PC-3 (cell line): ENCODE measurements at regions not wholly inside any gene's neighbourhood (a gene's known extent, or its start where the extent isn't known, plus 50 kb on each side); places are given as distances from the start of the nearest gene placed in this dataset.

Experiments
- ATAC-seq: fragments of 200-7000 bp; cut with Tn5 transposase; 2 replicates; pipeline ENCODE4 v1.9.1; 2020; ENCODE audit warnings: mild to moderate bottlenecking, moderate library complexity
- BruUV-seq: library from RNA; stranded (reverse); fragments of 400-500 nt; replicated peaks from 2 replicates; lab custom pipeline; 2021; lab: Mats Ljungman, UMichigan
- CTCF ChIA-PET: fragments of 300-600 bp; sonication (Branson Sonifier 250); formaldehyde crosslinking; loops from one replicate; lab custom pipeline; 2022; ENCODE audit warnings: antibody characterized with exemption; lab: Charles Lee
- POLR2A ChIA-PET: fragments of 300-600 bp; sonication (Branson Sonifier 250); formaldehyde crosslinking; loops from one replicate; lab custom pipeline; 2022; ENCODE audit warnings: antibody characterized with exemption; ENCODE audit not compliant: unreplicated experiment; lab: Charles Lee
- DNase-seq: peaks from one replicate; pipeline ENCODE4 v3.0.0-alpha.2; 2015
- H2AFZ ChIP-seq: fragments of 300-600 bp; sonication (generic); 2 replicates; pipeline ENCODE4 v1.6.0; 2016; ENCODE audit warnings: antibody characterized with exemption, low read length
- H3F3A ChIP-seq: fragments of 300-600 bp; sonication (generic); one replicate; pipeline ENCODE4 v1.6.0; 2017; ENCODE audit warnings: antibody characterized with exemption, low read length, control low read depth, mild to moderate bottlenecking; ENCODE audit not compliant: unreplicated experiment
- H3K27ac ChIP-seq: fragments of 300-600 bp; sonication (generic); 2 replicates; pipeline ENCODE4 v1.5.1; 2016; ENCODE audit warnings: mild to moderate bottlenecking, low read length
- H3K27me3 ChIP-seq: fragments of 300-600 bp; sonication (generic); 2 replicates; pipeline ENCODE4 v1.6.1; 2016; ENCODE audit warnings: low read length, mixed read lengths
- H3K36me3 ChIP-seq: fragments of 300-600 bp; sonication (generic); 2 replicates; pipeline ENCODE4 v1.6.1; 2016; ENCODE audit warnings: low read depth, mixed run types, low read length, mixed read lengths
- H3K4me1 ChIP-seq: fragments of 300-600 bp; sonication (generic); 2 replicates; pipeline ENCODE4 v1.5.1; 2016; ENCODE audit warnings: low read length; ENCODE audit not compliant: insufficient read depth
- H3K4me2 ChIP-seq: fragments of 300-600 bp; sonication (generic); 2 replicates; pipeline ENCODE4 v1.6.0; 2016; ENCODE audit warnings: low read length
- H3K4me3 ChIP-seq: fragments of 300-600 bp; sonication (generic); 2 replicates; pipeline ENCODE4 v1.5.1; 2016; ENCODE audit warnings: mild to moderate bottlenecking, low read length, mixed read lengths
- H3K79me2 ChIP-seq: fragments of 300-600 bp; sonication (generic); 2 replicates; pipeline ENCODE4 v1.6.1; 2017; ENCODE audit warnings: low read length, mixed read lengths
- H3K9ac ChIP-seq: fragments of 300-600 bp; sonication (generic); 2 replicates; pipeline ENCODE4 v1.6.0; 2016; ENCODE audit warnings: mild to moderate bottlenecking, low read length
- H3K9me2 ChIP-seq: fragments of 300-600 bp; sonication (generic); replicated peaks from 2 replicates; pipeline ENCODE4 v1.6.1; 2016; ENCODE audit warnings: mixed run types, low read length, mixed read lengths
- H3K9me3 ChIP-seq: fragments of 300-600 bp; sonication (generic); 2 replicates; pipeline ENCODE4 v1.6.1; 2016; ENCODE audit warnings: low read length, mixed read lengths
- H4K20me1 ChIP-seq: fragments of 300-600 bp; sonication (generic); 2 replicates; pipeline ENCODE4 v1.6.1; 2016; ENCODE audit warnings: low read length, mixed read lengths
- EZH2 ChIP-seq: fragments of 300-600 bp; sonication (generic); IDR thresholded peaks from one replicate; pipeline ENCODE4 v1.6.1; 2017; ENCODE audit warnings: antibody characterized with exemption, mild to moderate bottlenecking, low read length; ENCODE audit not compliant: unreplicated experiment
- EZH2phosphoT487 ChIP-seq: fragments of 300-600 bp; sonication (generic); IDR thresholded peaks from 2 replicates; pipeline ENCODE4 v1.6.1; 2018; ENCODE audit warnings: mild to moderate bottlenecking, antibody characterized with exemption, low read length, borderline replicate concordance
- intact Hi-C: fragments of 100-400 bp; cut with micrococcal nuclease; formaldehyde crosslinking; loops from 2 replicates; pipeline ENCODE4 v1.9.0; 2023
- TF ChIP-seq, protein P1 (sequence below): fragments of 300-600 bp; sonication (generic); conservative IDR thresholded peaks from 2 replicates; pipeline ENCODE4 v1.5.1; 2017; ENCODE audit warnings: antibody characterized with exemption, low read depth, mild to moderate bottlenecking, low read length

DNA sequence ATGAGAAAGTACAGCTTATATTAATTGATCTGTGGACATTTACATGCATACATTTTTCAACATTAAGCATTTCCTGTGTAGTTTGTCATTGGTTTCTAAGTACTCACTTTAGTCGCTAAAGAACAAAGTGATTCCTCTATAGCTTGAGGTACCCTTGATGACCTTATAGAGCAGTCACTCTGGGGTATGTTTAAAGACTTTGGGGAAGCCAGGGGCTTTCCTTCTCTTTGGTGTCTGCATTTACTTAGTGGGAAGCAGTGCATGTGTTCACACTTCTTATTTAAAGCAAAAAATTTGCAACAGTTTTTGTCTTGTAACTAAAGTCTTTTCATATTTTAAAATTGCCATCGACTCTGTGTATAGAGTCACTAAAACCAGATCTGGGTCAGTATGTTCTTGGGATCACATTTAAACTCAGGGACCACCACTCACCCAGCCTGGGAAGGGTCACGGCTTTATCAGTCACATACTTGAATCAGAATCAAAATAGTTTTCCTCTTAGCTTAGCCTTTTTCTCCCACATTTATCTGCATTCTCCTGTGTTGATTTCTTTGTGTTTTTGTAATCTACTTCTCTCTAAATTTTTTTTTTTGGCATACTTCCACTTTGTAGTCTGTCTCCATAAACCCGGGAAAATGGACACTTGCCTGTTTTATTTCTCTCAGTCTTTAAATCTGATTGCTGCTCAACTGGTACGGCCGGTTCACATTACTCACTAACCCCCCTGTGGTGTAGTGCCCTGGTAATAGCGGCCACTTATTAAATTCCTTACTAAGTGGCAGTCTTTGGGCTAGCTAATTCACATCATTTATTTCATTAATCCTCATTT is 143.9 kb upstream of the FBN2 start:
- H3F3A ChIP-seq, result no peaks in the 10 kb centered on the region
- no peaks in the 10 kb centered on the region for H3K9me2 ChIP-seq
- no peak overlapping the region for H3K4me3 ChIP-seq
- H4K20me1 ChIP-seq, result no peaks in the 10 kb centered on the region
- POLR2A ChIA-PET, result no interaction called here
- no peaks in the 10 kb centered on the region for H3K9me3 ChIP-seq
- H3K4me2 ChIP-seq, result peak overlapping the region; percentile 29; the same call in 1 of the 2 replicates
- no peak overlapping the region for H3K27ac ChIP-seq
- peak; percentile 81 for ATAC-seq
- peak overlapping the region; percentile 40 for H2AFZ ChIP-seq
- CTCF ChIA-PET, result no interaction called here
- no peaks in the 10 kb centered on the region for H3K79me2 ChIP-seq
- peak; percentile 86 for DNase-seq
- H3K4me1 ChIP-seq, result peaks cover 12% of the 10 kb centered on the region
- TF ChIP-seq EZH2 (no peak), EZH2phosphoT487 (no peak)
- TF ChIP-seq, protein P1, sequence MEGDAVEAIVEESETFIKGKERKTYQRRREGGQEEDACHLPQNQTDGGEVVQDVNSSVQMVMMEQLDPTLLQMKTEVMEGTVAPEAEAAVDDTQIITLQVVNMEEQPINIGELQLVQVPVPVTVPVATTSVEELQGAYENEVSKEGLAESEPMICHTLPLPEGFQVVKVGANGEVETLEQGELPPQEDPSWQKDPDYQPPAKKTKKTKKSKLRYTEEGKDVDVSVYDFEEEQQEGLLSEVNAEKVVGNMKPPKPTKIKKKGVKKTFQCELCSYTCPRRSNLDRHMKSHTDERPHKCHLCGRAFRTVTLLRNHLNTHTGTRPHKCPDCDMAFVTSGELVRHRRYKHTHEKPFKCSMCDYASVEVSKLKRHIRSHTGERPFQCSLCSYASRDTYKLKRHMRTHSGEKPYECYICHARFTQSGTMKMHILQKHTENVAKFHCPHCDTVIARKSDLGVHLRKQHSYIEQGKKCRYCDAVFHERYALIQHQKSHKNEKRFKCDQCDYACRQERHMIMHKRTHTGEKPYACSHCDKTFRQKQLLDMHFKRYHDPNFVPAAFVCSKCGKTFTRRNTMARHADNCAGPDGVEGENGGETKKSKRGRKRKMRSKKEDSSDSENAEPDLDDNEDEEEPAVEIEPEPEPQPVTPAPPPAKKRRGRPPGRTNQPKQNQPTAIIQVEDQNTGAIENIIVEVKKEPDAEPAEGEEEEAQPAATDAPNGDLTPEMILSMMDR, result no peak
- H3K27me3 ChIP-seq, result no peaks in the 10 kb centered on the region
- no peak overlapping the region for H3K9ac ChIP-seq
- no peaks in the 10 kb centered on the region for H3K36me3 ChIP-seq
- BruUV-seq, result no TSS peak
- intact Hi-C loops, result loop anchor here (10.0 kb wide), 1 partner anchor 93 kb away; no protein-coding TSS in a partner anchor

DNA sequence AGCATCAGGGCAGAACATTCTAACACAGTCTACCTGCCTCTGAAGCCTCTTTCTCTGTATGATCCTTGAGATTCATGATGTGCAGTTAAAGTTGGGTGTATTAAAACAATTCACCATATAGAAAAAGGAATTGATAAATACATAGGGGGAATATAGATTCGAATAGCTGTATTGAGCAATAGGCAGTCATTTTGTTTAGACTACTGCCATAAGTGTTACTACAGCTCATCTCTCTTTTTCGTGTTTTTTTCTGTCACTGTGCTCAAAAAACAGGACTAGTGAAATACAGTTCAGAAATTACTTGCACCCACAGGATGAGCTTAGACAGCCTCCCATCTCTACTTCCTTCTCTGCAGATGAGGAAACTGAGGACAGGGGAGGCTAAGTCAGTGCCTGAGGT is 144.6 kb upstream of the FBN2 start:
- Histone ChIP-seq H3K4me2 (peak overlapping the region; percentile 29; the same call in 1 of the 2 replicates), H3K79me2 (no peaks in the 10 kb centered on the region), H3K9me2 (no peaks in the 10 kb centered on the region), H3K9me3 (no peaks in the 10 kb centered on the region), H3K9ac (no peak overlapping the region), H3K36me3 (no peaks in the 10 kb centered on the region), H3K27me3 (no peaks in the 10 kb centered on the region), H3K4me1 (peaks cover 12% of the 10 kb centered on the region), H3F3A (no peaks in the 10 kb centered on the region), H3K27ac (no peak overlapping the region), H2AFZ (peak overlapping the region; percentile 24; the same call in 1 of the 2 replicates), H4K20me1 (no peaks in the 10 kb centered on the region), H3K4me3 (no peak overlapping the region)
- intact Hi-C loops, result loop anchor here (10.0 kb wide), 1 partner anchor 92 kb away; no protein-coding TSS in a partner anchor
- CTCF ChIA-PET, result no interaction called here
- TF ChIP-seq, protein P1, result no peak
- TF ChIP-seq EZH2phosphoT487 (no peak), EZH2 (no peak)
- no TSS peak for BruUV-seq
- POLR2A ChIA-PET, result no interaction called here
- ATAC-seq (no peak), DNase-seq (no peak)

DNA sequence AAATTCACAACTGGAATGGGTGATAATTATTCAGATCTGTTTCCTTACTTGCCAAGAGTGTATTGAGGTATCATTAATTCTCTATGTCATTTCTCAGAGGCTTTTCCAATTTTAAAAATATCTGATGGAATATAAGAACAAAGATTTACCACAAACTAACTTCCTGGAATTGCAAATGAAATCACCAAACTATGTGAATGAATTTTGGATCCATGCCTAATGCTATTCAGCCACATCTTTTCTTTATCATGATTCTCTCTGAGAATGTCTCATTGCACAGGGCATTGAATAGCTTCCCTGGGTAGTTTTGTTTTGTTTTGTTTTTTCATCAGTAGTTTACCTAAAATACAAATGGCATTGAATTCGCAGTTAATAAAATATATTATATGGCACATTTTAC is 146.9 kb upstream of the FBN2 start:
- no peak overlapping the region for H3K9ac ChIP-seq
- no peaks in the 10 kb centered on the region for H4K20me1 ChIP-seq
- intact Hi-C loops, result loop anchor here (10.0 kb wide), 1 partner anchor 90 kb away; no protein-coding TSS in a partner anchor
- H3K27ac ChIP-seq, result no peak overlapping the region
- H3K9me2 ChIP-seq, result no peaks in the 10 kb centered on the region
- no peaks in the 10 kb centered on the region for H3F3A ChIP-seq
- CTCF ChIA-PET, result interaction anchor here (0.6 kb wide), 1 partner anchor 51 kb away, joined by 3 read pairs; no protein-coding TSS in a partner anchor
- H2AFZ ChIP-seq, result no peak overlapping the region
- POLR2A ChIA-PET, result no interaction called here
- no peaks in the 10 kb centered on the region for H3K36me3 ChIP-seq
- H3K4me2 ChIP-seq, result no peak overlapping the region
- no peak for ATAC-seq
- H3K9me3 ChIP-seq, result no peaks in the 10 kb centered on the region
- no peaks in the 10 kb centered on the region for H3K79me2 ChIP-seq
- BruUV-seq, result no TSS peak
- TF ChIP-seq, protein P1, result no peak
- TF ChIP-seq EZH2 (no peak), EZH2phosphoT487 (no peak)
- no peak overlapping the region for H3K4me3 ChIP-seq
- H3K4me1 ChIP-seq, result peaks cover 12% of the 10 kb centered on the region
- DNase-seq, result no peak
- H3K27me3 ChIP-seq, result no peaks in the 10 kb centered on the region
